T-helper 2 cell (primary cell): ENCODE measurements at regions not wholly inside any gene's neighbourhood (a gene's known extent, or its start where the extent isn't known, plus 50 kb on each side); places are given as distances from the start of the nearest gene placed in this dataset.
"Not testable (repeated sequence)": the region's sequence is repeated elsewhere in the genome, so short reads cannot be mapped to it uniquely, and the experiment has no call there.

ENCODE experiments used
- DNase-seq, 5 experiments: peaks; one replicate each; pipeline versions ENCODE4 v3.0.0 to v3.0.0-alpha.2; 2012 to 2022

- DNase-seq = no peak
Measured at GRCh38 chr14:25436288-25436875, 386.4 kb upstream of the STXBP6 start.

- DNase-seq = peak in 1 of 5 experiments; percentile 1
Measured at GRCh38 chr14:25431211-25432076, 381.5 kb upstream of the STXBP6 start.

- DNase-seq = no peak
Measured at GRCh38 chr14:25430808-25431207, 380.9 kb upstream of the STXBP6 start.

GRCh38 chr14:25412998-25413397, 363.1 kb upstream of the STXBP6 start:
- DNase-seq = no peak

- no peak for DNase-seq
Measured at GRCh38 chr14:25411781-25412757, 362.1 kb upstream of the STXBP6 start.

GRCh38 chr14:25406818-25407217, 356.9 kb upstream of the STXBP6 start:
- DNase-seq = no peak

- peak in 1 of 5 experiments; percentile 42 for DNase-seq
Measured at GRCh38 chr14:25400607-25401206, 350.8 kb upstream of the STXBP6 start.

- DNase-seq = peak in 1 of 5 experiments; percentile 17
Measured at GRCh38 chr14:25396128-25396527, 346.2 kb upstream of the STXBP6 start.

GRCh38 chr14:25394791-25395391, 344.9 kb upstream of the STXBP6 start:
- no peak for DNase-seq

GRCh38 chr14:25394356-25394755, 344.4 kb upstream of the STXBP6 start:
- no peak for DNase-seq

GRCh38 chr14:25389948-25390347, 340.0 kb upstream of the STXBP6 start:
- no peak for DNase-seq

GRCh38 chr14:25381498-25381897, 331.6 kb upstream of the STXBP6 start:
- no peak for DNase-seq

- DNase-seq = no peak
Measured at GRCh38 chr14:25375639-25376038, 325.7 kb upstream of the STXBP6 start.

GRCh38 chr14:25371068-25371467, 321.1 kb upstream of the STXBP6 start:
- no peak for DNase-seq

GRCh38 chr14:25370057-25370456, 320.1 kb upstream of the STXBP6 start:
- DNase-seq = not testable (repeated sequence)

GRCh38 chr14:25358330-25358729, 308.4 kb upstream of the STXBP6 start:
- DNase-seq = no peak

GRCh38 chr14:25351269-25351668, 301.3 kb upstream of the STXBP6 start:
- no peak for DNase-seq

- DNase-seq = no peak
Measured at GRCh38 chr14:25350802-25351201, 300.9 kb upstream of the STXBP6 start.

GRCh38 chr14:25350021-25350420, 300.1 kb upstream of the STXBP6 start:
- DNase-seq = no peak

- DNase-seq = no peak
Measured at GRCh38 chr14:25349269-25349668, 299.3 kb upstream of the STXBP6 start.

- no peak for DNase-seq
Measured at GRCh38 chr14:25340882-25341281, 290.9 kb upstream of the STXBP6 start.

GRCh38 chr14:25322784-25323183, 272.8 kb upstream of the STXBP6 start:
- DNase-seq = no peak
